ENCODE measurements at regions not wholly inside any gene's neighbourhood (a gene's known extent, or its start where the extent isn't known, plus 50 kb on each side); places are given as distances from the start of the nearest gene placed in this dataset.

- TF ChIP-seq CTCF (IDR thresholded peaks at IDR 0.05; ENCODE audit: borderline replicate concordance, control extremely low read depth, extremely low read depth, insufficient read depth, missing control alignments), result no peak
- in situ Hi-C loops (cut with MboI; ENCODE audit: low sequenced_read_pairs, unreplicated experiment), result loop anchor here (25.0 kb wide), 1 partner anchor 97 kb away; no protein-coding TSS in a partner anchor
- no peak for DNase-seq (ENCODE audit: low spot score)
Observed at GRCh38 chr16:7990626-7991260, 599.6 kb downstream of the TMEM114 start.

GRCh38 chr16:7983676-7984075 is 606.6 kb downstream of the TMEM114 start:
- TF ChIP-seq CTCF (IDR thresholded peaks at IDR 0.05; ENCODE audit: borderline replicate concordance, control extremely low read depth, extremely low read depth, insufficient read depth, missing control alignments), result no peak
- no peak for DNase-seq (ENCODE audit: low spot score)
- in situ Hi-C loops (cut with MboI; ENCODE audit: low sequenced_read_pairs, unreplicated experiment), result loop anchor here (25.0 kb wide), 1 partner anchor 104 kb away; no protein-coding TSS in a partner anchor

- no peak for DNase-seq (ENCODE audit: low spot score)
- TF ChIP-seq CTCF (IDR thresholded peaks at IDR 0.05; ENCODE audit: borderline replicate concordance, control extremely low read depth, extremely low read depth, insufficient read depth, missing control alignments), result no peak
- in situ Hi-C loops (cut with MboI; ENCODE audit: low sequenced_read_pairs, unreplicated experiment), result loop anchor here (25.0 kb wide), 1 partner anchor 107 kb away; no protein-coding TSS in a partner anchor
Observed at GRCh38 chr16:7980133-7980483, 610.2 kb downstream of the TMEM114 start.

- in situ Hi-C loops (cut with MboI; ENCODE audit: low sequenced_read_pairs, unreplicated experiment), result loop anchor here (25.0 kb wide), 1 partner anchor 108 kb away; no protein-coding TSS in a partner anchor
- no peak for TF ChIP-seq CTCF (IDR thresholded peaks at IDR 0.05; ENCODE audit: borderline replicate concordance, control extremely low read depth, extremely low read depth, insufficient read depth, missing control alignments)
- no peak for DNase-seq (ENCODE audit: low spot score)
Observed at GRCh38 chr16:7979448-7980132, 610.7 kb downstream of the TMEM114 start.

- no peak for DNase-seq (ENCODE audit: low spot score)
- in situ Hi-C loops (cut with MboI; ENCODE audit: low sequenced_read_pairs, unreplicated experiment), result loop anchor here (25.0 kb wide), 1 partner anchor 111 kb away; no protein-coding TSS in a partner anchor
- no peak for TF ChIP-seq CTCF (IDR thresholded peaks at IDR 0.05; ENCODE audit: borderline replicate concordance, control extremely low read depth, extremely low read depth, insufficient read depth, missing control alignments)
Observed at GRCh38 chr16:7976563-7976962, 613.7 kb downstream of the TMEM114 start.

- TF ChIP-seq CTCF (IDR thresholded peaks at IDR 0.05; ENCODE audit: borderline replicate concordance, control extremely low read depth, extremely low read depth, insufficient read depth, missing control alignments), result no peak
- DNase-seq (ENCODE audit: low spot score), result no peak
- in situ Hi-C loops (cut with MboI; ENCODE audit: low sequenced_read_pairs, unreplicated experiment), result loop anchor here (25.0 kb wide), 1 partner anchor 111 kb away; no protein-coding TSS in a partner anchor
Observed at GRCh38 chr16:7976125-7976524, 614.2 kb downstream of the TMEM114 start.
